ENCODE measurements at regions not wholly inside any gene's neighbourhood (a gene's known extent, or its start where the extent isn't known, plus 50 kb on each side); places are given as distances from the start of the nearest gene placed in this dataset.

DNA sequence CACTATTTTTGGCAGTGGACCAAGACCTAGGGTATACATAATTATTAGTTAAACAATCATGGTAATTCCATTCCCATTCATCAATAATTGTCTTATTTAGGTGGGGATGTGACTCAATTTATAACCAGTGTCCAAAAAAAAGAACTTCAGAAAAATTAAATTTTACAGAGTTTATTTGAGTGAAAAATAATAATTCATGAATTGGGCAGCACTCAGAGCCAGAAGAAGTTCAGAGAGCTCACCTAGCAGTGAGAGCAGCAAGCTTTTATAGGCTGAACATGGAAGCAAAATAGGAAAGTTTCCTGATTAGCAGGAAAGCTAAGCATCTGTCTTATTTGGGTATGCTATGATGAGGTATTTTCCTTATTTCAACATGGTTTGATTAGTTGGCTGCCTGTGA is 500.8 kb downstream of the PCDH7 start:
- in situ Hi-C loops (cut with MboI; ENCODE audit: low sequenced_read_pairs in 4 of 4) (no loop called here), intact Hi-C loops (cut with DNase I; ENCODE audit: low total_unique reads) (no loop called here)
- H3K9me3 ChIP-seq = no peaks in the 10 kb centered on the region
- TF ChIP-seq POLR2A (IDR thresholded peaks at IDR 0.05) (no peak), CTCF (IDR thresholded peaks at IDR 0.05 in 4 of 5, conservative IDR thresholded peaks at IDR 0.05 in 1 of 5) (no peak)
- DNase-seq = no peak
- no peaks in the 10 kb centered on the region for H3K36me3 ChIP-seq
- no peak overlapping the region for H3K27ac ChIP-seq
- no peaks in the 10 kb centered on the region for H3K4me1 ChIP-seq
- no peak overlapping the region for H3K4me3 ChIP-seq
- no peak for ATAC-seq
- no peaks in the 10 kb centered on the region for H3K27me3 ChIP-seq

- no peak for ATAC-seq
These were observed 507.9 kb downstream of the PCDH7 start for GRCh38 chr4:31228068-31228467.

DNA sequence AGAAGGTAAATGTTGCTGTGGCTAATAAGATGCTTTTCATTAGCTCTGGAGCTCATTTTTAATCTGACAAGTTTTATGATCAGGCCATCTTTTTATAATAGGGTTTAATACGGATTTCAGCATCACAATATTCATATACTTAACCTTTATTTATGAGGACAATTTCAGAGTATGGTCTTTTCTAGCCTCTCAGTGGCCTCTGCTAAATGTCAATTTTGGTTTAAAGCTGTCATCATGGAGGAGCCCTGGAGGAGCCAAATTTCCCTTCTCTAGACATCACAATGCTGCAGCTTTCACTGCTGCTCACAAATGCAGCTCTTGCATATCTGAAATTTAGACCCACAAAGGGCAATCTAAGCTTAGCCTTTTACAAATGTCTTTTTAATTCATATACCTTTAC is 510.4 kb downstream of the PCDH7 start:
- H3K27ac ChIP-seq = no peak overlapping the region
- H3K27me3 ChIP-seq = no peaks in the 10 kb centered on the region
- H3K36me3 ChIP-seq = no peaks in the 10 kb centered on the region
- no peak overlapping the region for H3K4me3 ChIP-seq
- in situ Hi-C loops (cut with MboI; ENCODE audit: low sequenced_read_pairs in 4 of 4) (no loop called here), intact Hi-C loops (cut with DNase I; ENCODE audit: low total_unique reads) (no loop called here)
- TF ChIP-seq CTCF (IDR thresholded peaks at IDR 0.05 in 4 of 5, conservative IDR thresholded peaks at IDR 0.05 in 1 of 5) (no peak), POLR2A (IDR thresholded peaks at IDR 0.05) (no peak)
- DNase-seq (no peak), ATAC-seq (no peak)
- H3K9me3 ChIP-seq = no peaks in the 10 kb centered on the region
- no peaks in the 10 kb centered on the region for H3K4me1 ChIP-seq

More at GRCh38 chr4:31228068-31228467, 507.9 kb downstream of the PCDH7 start:
- Histone ChIP-seq H3K4me3 (no peak overlapping the region), H3K27ac (no peak overlapping the region), H3K36me3 (no peaks in the 10 kb centered on the region), H3K9me3 (no peaks in the 10 kb centered on the region), H3K27me3 (no peaks in the 10 kb centered on the region), H3K4me1 (no peaks in the 10 kb centered on the region)
- intact Hi-C loops (cut with DNase I; ENCODE audit: low total_unique reads) = no loop called here
- no peak for TF ChIP-seq CTCF (IDR thresholded peaks at IDR 0.05 in 4 of 5, conservative IDR thresholded peaks at IDR 0.05 in 1 of 5)
- TF ChIP-seq POLR2A (IDR thresholded peaks at IDR 0.05) = no peak
- in situ Hi-C loops (cut with MboI; ENCODE audit: low sequenced_read_pairs in 4 of 4) = no loop called here
- DNase-seq = no peak

GRCh38 chr4:31234494-31234893 is 514.3 kb downstream of the PCDH7 start:
- H3K4me1 ChIP-seq = no peaks in the 10 kb centered on the region
- no peaks in the 10 kb centered on the region for H3K27me3 ChIP-seq
- intact Hi-C loops (cut with DNase I; ENCODE audit: low total_unique reads) = no loop called here
- no peak for TF ChIP-seq POLR2A (IDR thresholded peaks at IDR 0.05)
- H3K9me3 ChIP-seq = no peaks in the 10 kb centered on the region
- H3K36me3 ChIP-seq = no peaks in the 10 kb centered on the region
- DNase-seq = no peak
- in situ Hi-C loops (cut with MboI; ENCODE audit: low sequenced_read_pairs in 4 of 4) = no loop called here
- no peak for ATAC-seq
- H3K4me3 ChIP-seq = no peak overlapping the region
- H3K27ac ChIP-seq = no peak overlapping the region

GRCh38 chr4:31234901-31235300 is 514.7 kb downstream of the PCDH7 start:
- no peaks in the 10 kb centered on the region for H3K9me3 ChIP-seq
- no peaks in the 10 kb centered on the region for H3K36me3 ChIP-seq
- no peak overlapping the region for H3K4me3 ChIP-seq
- DNase-seq (no peak), ATAC-seq (no peak)
- TF ChIP-seq CTCF (IDR thresholded peaks at IDR 0.05 in 4 of 5, conservative IDR thresholded peaks at IDR 0.05 in 1 of 5) (no peak), POLR2A (IDR thresholded peaks at IDR 0.05) (no peak)
- in situ Hi-C loops (cut with MboI; ENCODE audit: low sequenced_read_pairs in 4 of 4) (no loop called here), intact Hi-C loops (cut with DNase I; ENCODE audit: low total_unique reads) (no loop called here)
- no peak overlapping the region for H3K27ac ChIP-seq
- no peaks in the 10 kb centered on the region for H3K27me3 ChIP-seq
- no peaks in the 10 kb centered on the region for H3K4me1 ChIP-seq
